ENCODE measurements at regions not wholly inside any gene's neighbourhood (a gene's known extent, or its start where the extent isn't known, plus 50 kb on each side); places are given as distances from the start of the nearest gene placed in this dataset.

- FAIRE-seq (no peak), DNase-seq (ENCODE audit: insufficient read length, low spot score) (no peak)
- TF ChIP-seq CTCF (IDR thresholded peaks at IDR 0.05; ENCODE audit: insufficient read depth, missing control alignments), result no peak
These were observed 111.2 kb downstream of the LSM3 start for GRCh38 chr3:14289590-14290461.

GRCh38 chr3:14290631-14291385, 111.6 kb upstream of the SLC6A6 start:
- no peak for DNase-seq (ENCODE audit: insufficient read length, low spot score)
- TF ChIP-seq CTCF (IDR thresholded peaks at IDR 0.05; ENCODE audit: insufficient read depth, missing control alignments), result no peak

GRCh38 chr3:14295037-14295436, 107.4 kb upstream of the SLC6A6 start:
- FAIRE-seq (no peak), DNase-seq (ENCODE audit: insufficient read length, low spot score) (no peak)
- no peak for TF ChIP-seq CTCF (IDR thresholded peaks at IDR 0.05; ENCODE audit: insufficient read depth, missing control alignments)

More at GRCh38 chr3:14290631-14291385, 111.6 kb upstream of the SLC6A6 start:
- no peak for FAIRE-seq

GRCh38 chr3:14295801-14296200, 106.6 kb upstream of the SLC6A6 start:
- no peak for FAIRE-seq
- no peak for DNase-seq (ENCODE audit: insufficient read length, low spot score)
- no peak for TF ChIP-seq CTCF (IDR thresholded peaks at IDR 0.05; ENCODE audit: insufficient read depth, missing control alignments)

GRCh38 chr3:14297305-14297704, 105.1 kb upstream of the SLC6A6 start:
- DNase-seq (ENCODE audit: insufficient read length, low spot score) (no peak), FAIRE-seq (no peak)
- no peak for TF ChIP-seq CTCF (IDR thresholded peaks at IDR 0.05; ENCODE audit: insufficient read depth, missing control alignments)

GRCh38 chr3:14297784-14298236, 104.6 kb upstream of the SLC6A6 start:
- no peak for DNase-seq (ENCODE audit: insufficient read length, low spot score)
- TF ChIP-seq CTCF (IDR thresholded peaks at IDR 0.05; ENCODE audit: insufficient read depth, missing control alignments), result no peak

More at GRCh38 chr3:14297784-14298236, 104.6 kb upstream of the SLC6A6 start:
- FAIRE-seq, result no peak

All from D721Med (cell line).